IMR-90 (cell line): ENCODE measurements at regions not wholly inside any gene's neighbourhood (a gene's known extent, or its start where the extent isn't known, plus 50 kb on each side); places are given as distances from the start of the nearest gene placed in this dataset.

Experiments
- BHLHE40 ChIP-seq: fragments of 150-350 bp; IDR thresholded peaks from 2 replicates; pipeline ENCODE4 v1.6.1; 2016; ENCODE audit warnings: mild to moderate bottlenecking, low read depth, low read length
- MAFK ChIP-seq: IDR thresholded peaks from 2 replicates; pipeline ENCODE4 v1.6.1; 2012; ENCODE audit warnings: low read depth, low read length, improper control_type of control experiment
- POLR2A ChIP-seq: IDR thresholded peaks from 2 replicates; pipeline ENCODE4 v1.6.1; 2012; ENCODE audit warnings: mild to moderate bottlenecking, low read depth, low read length
- RAD21 ChIP-seq: IDR thresholded peaks from 2 replicates; pipeline ENCODE4 v1.6.1; 2012; ENCODE audit warnings: low read length, improper control_type of control experiment
- TF ChIP-seq, protein P1 (sequence below): conservative IDR thresholded peaks from 2 replicates; pipeline ENCODE4 v1.5.1; 2012; ENCODE audit warnings: mild to moderate bottlenecking, low read depth, low read length, improper control_type of control experiment

DNA sequence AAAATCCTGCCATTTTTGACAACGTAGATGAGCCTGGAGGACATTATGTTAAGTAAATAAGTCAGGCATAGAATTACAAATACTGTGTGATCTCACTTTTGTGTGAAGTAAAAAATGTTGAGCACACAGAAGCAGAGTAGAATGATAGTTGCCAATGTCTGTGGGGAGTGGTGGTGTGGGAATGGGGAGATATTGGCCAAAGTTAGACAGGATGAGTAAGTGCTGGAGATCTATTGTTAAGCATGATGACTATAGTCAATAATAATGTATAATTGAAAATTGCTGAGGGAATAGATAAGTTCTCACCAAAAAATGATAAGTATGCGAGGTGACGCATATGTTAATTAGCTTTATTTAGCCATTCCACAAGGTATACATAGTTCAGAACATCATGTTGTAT is 92.0 kb downstream of the GPR85 start:
- TF ChIP-seq POLR2A: no peak
- TF ChIP-seq, protein P1, sequence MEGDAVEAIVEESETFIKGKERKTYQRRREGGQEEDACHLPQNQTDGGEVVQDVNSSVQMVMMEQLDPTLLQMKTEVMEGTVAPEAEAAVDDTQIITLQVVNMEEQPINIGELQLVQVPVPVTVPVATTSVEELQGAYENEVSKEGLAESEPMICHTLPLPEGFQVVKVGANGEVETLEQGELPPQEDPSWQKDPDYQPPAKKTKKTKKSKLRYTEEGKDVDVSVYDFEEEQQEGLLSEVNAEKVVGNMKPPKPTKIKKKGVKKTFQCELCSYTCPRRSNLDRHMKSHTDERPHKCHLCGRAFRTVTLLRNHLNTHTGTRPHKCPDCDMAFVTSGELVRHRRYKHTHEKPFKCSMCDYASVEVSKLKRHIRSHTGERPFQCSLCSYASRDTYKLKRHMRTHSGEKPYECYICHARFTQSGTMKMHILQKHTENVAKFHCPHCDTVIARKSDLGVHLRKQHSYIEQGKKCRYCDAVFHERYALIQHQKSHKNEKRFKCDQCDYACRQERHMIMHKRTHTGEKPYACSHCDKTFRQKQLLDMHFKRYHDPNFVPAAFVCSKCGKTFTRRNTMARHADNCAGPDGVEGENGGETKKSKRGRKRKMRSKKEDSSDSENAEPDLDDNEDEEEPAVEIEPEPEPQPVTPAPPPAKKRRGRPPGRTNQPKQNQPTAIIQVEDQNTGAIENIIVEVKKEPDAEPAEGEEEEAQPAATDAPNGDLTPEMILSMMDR: no peak
- no peak for TF ChIP-seq RAD21
- no peak for TF ChIP-seq MAFK
- no peak for TF ChIP-seq BHLHE40
